HG02938 (cell line): ENCODE measurements at regions not wholly inside any gene's neighbourhood (a gene's known extent, or its start where the extent isn't known, plus 50 kb on each side); places are given as distances from the start of the nearest gene placed in this dataset.

Source experiments
- ATAC-seq: cut with Tn5 transposase; IDR thresholded peaks from one replicate; pipeline ENCODE4 v1.9.1; 2021; ENCODE audit warnings: mild to moderate bottlenecking, moderate library complexity; ENCODE audit not compliant: unreplicated experiment

- no peak for ATAC-seq
These were observed 563.4 kb upstream of the GCFC2 start for GRCh38 chr2:76274160-76274559.

GRCh38 chr2:76270096-76270710 lies 559.5 kb upstream of the GCFC2 start:
- no peak for ATAC-seq

GRCh38 chr2:76268902-76269620 lies 558.3 kb upstream of the GCFC2 start:
- ATAC-seq, result no peak

GRCh38 chr2:76268484-76268883 lies 557.8 kb upstream of the GCFC2 start:
- no peak for ATAC-seq

- no peak for ATAC-seq
These were observed 547.1 kb upstream of the GCFC2 start for GRCh38 chr2:76257802-76258201.

- no peak for ATAC-seq
These were observed 545.9 kb upstream of the GCFC2 start for GRCh38 chr2:76256458-76257088.

- ATAC-seq, result no peak
These were observed 542.0 kb upstream of the GCFC2 start for GRCh38 chr2:76252704-76253103.

- ATAC-seq, result no peak
These were observed 540.6 kb upstream of the GCFC2 start for GRCh38 chr2:76251342-76251741.

GRCh38 chr2:76247006-76247405 lies 536.3 kb upstream of the GCFC2 start:
- no peak for ATAC-seq

GRCh38 chr2:76211991-76212985 lies 501.6 kb upstream of the GCFC2 start:
- ATAC-seq, result no peak

- no peak for ATAC-seq
These were observed 499.8 kb upstream of the GCFC2 start for GRCh38 chr2:76210551-76210950.

GRCh38 chr2:76204048-76204447 lies 493.3 kb upstream of the GCFC2 start:
- ATAC-seq, result no peak

GRCh38 chr2:76202866-76203265 lies 492.2 kb upstream of the GCFC2 start:
- ATAC-seq, result no peak

- peak; percentile 74 for ATAC-seq
These were observed 487.2 kb upstream of the GCFC2 start for GRCh38 chr2:76197842-76198448.

- no peak for ATAC-seq
These were observed 486.7 kb upstream of the GCFC2 start for GRCh38 chr2:76197428-76197827.

GRCh38 chr2:76194031-76194775 lies 483.5 kb upstream of the GCFC2 start:
- no peak for ATAC-seq

GRCh38 chr2:76193089-76193488 lies 482.4 kb upstream of the GCFC2 start:
- no peak for ATAC-seq

GRCh38 chr2:76188334-76189008 lies 477.8 kb upstream of the GCFC2 start:
- ATAC-seq, result no peak

- no peak for ATAC-seq
These were observed 476.7 kb upstream of the GCFC2 start for GRCh38 chr2:76187415-76187814.
